Neutrophil (primary cell): ENCODE measurements at regions not wholly inside any gene's neighbourhood (a gene's known extent, or its start where the extent isn't known, plus 50 kb on each side); places are given as distances from the start of the nearest gene placed in this dataset.

Source experiments
- H3K27ac ChIP-seq: fragments of 200-600 bp; sonication (generic); 2 replicates; pipeline ENCODE4 v1.5.1; 2016; ENCODE audit warnings: mild to moderate bottlenecking, moderate library complexity
- H3K27me3 ChIP-seq: fragments of 200-600 bp; sonication (generic); 2 replicates; pipeline ENCODE4 v1.6.0; 2016; ENCODE audit warnings: mild to moderate bottlenecking
- H3K36me3 ChIP-seq: fragments of 200-600 bp; sonication (generic); 2 replicates; pipeline ENCODE4 v1.5.1; 2017
- H3K4me1 ChIP-seq, 2 experiments: fragments of 200-600 bp in 1 of 2; sonication (generic) in 1 of 2; 1 replicate in 1 of 2; 2 replicates in 1 of 2; pipeline versions ENCODE4 v1.5.1 to v1.6.1; 2013 to 2016; ENCODE audit warnings: low read depth in 1 of 2, low read length in 1 of 2, mild to moderate bottlenecking in 1 of 2, moderate library complexity in 1 of 2; ENCODE audit not compliant: control insufficient read depth in 1 of 2, insufficient read depth in 1 of 2
- H3K4me3 ChIP-seq, 2 experiments: fragments of 200-600 bp in 1 of 2; sonication (generic) in 1 of 2; 1 replicate in 1 of 2; 2 replicates in 1 of 2; pipeline ENCODE4 v1.5.1; 2013 to 2016; ENCODE audit warnings: low read depth in 1 of 2, low read length in 1 of 2, mild to moderate bottlenecking in 1 of 2, moderate library complexity in 1 of 2
- H3K9me3 ChIP-seq: fragments of 200-600 bp; sonication (generic); 2 replicates; pipeline ENCODE4 v1.5.1; 2016
- TF ChIP-seq, protein P1 (sequence below): fragments of 200-600 bp; sonication (generic); IDR thresholded peaks from 2 replicates; pipeline ENCODE4 v1.5.1; 2016; ENCODE audit warnings: antibody characterized with exemption

DNA sequence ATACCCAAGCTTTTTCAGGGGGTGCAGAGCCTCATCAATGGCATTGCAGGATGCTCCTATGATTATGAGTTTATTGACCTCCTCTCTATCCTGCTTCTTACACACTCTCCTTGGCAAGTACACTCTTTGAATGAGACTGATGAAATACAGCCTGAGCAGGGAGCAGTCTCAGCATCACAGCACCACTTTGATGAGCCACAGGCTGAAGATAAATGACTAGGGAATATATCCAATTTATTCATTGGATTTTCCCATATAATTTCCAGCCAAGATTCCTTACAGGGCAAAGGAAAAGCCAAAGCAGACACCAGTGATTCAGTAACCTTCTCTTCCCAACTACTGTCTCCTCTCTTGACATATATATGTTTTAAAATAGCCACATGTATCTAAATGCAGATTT lies 79.2 kb downstream of the CASP12 start:
- TF ChIP-seq, protein P1, sequence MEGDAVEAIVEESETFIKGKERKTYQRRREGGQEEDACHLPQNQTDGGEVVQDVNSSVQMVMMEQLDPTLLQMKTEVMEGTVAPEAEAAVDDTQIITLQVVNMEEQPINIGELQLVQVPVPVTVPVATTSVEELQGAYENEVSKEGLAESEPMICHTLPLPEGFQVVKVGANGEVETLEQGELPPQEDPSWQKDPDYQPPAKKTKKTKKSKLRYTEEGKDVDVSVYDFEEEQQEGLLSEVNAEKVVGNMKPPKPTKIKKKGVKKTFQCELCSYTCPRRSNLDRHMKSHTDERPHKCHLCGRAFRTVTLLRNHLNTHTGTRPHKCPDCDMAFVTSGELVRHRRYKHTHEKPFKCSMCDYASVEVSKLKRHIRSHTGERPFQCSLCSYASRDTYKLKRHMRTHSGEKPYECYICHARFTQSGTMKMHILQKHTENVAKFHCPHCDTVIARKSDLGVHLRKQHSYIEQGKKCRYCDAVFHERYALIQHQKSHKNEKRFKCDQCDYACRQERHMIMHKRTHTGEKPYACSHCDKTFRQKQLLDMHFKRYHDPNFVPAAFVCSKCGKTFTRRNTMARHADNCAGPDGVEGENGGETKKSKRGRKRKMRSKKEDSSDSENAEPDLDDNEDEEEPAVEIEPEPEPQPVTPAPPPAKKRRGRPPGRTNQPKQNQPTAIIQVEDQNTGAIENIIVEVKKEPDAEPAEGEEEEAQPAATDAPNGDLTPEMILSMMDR = no peak
- Histone ChIP-seq H3K9me3 (no peaks in the 10 kb centered on the region), H3K4me3 (no peak overlapping the region), H3K27ac (no peak overlapping the region), H3K27me3 (no peaks in the 10 kb centered on the region), H3K36me3 (no peaks in the 10 kb centered on the region), H3K4me1 (no peaks in the 10 kb centered on the region)

DNA sequence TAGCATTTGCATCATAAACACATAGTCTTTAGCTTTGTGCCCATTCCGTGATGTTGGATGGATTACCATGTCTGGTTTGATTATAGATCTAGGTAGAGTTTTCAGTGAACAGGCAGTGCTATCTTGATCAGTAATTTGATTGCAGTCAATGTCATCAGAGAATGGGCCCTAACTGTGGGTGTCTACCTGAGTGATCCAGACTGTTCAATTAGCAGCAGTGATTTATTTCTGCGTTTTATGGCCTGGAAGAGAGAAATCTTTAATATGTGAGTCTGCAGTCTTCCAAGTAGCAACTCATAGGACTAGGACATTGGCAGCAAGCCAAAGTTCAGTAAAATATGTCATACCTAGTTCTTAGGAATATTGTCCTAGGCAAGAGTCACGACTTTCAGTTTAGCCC lies 80.3 kb downstream of the CASP12 start:
- no peaks in the 10 kb centered on the region for H3K9me3 ChIP-seq
- H3K27ac ChIP-seq = no peak overlapping the region
- H3K27me3 ChIP-seq = no peaks in the 10 kb centered on the region
- H3K36me3 ChIP-seq = no peaks in the 10 kb centered on the region
- H3K4me3 ChIP-seq = no peak overlapping the region
- H3K4me1 ChIP-seq = no peaks in the 10 kb centered on the region
- TF ChIP-seq, protein P1 = no peak

DNA sequence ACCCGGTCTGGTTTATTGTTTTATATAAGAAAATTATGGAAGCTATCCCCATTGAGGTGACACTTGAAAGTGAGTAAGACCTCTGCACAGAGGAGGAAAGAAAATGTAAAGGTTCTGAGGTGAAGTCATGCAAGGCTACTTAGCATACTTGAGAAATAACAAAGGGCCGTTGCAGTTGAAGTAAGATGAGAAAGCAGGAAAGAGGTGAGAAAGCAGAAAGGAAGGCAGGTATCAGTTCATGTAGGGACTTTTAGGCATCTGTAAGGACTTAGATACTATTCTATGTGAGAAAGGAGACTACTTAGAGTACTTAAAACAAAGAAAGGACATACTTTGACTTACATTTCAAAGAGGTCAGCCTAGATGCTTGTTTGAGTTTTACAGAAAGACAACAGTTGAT lies 84.7 kb downstream of the CASP12 start:
- no peak overlapping the region for H3K4me3 ChIP-seq
- no peaks in the 10 kb centered on the region for H3K36me3 ChIP-seq
- H3K4me1 ChIP-seq = no peaks in the 10 kb centered on the region
- H3K27me3 ChIP-seq = no peaks in the 10 kb centered on the region
- H3K9me3 ChIP-seq = no peaks in the 10 kb centered on the region
- no peak overlapping the region for H3K27ac ChIP-seq
- TF ChIP-seq, protein P1 = no peak

DNA sequence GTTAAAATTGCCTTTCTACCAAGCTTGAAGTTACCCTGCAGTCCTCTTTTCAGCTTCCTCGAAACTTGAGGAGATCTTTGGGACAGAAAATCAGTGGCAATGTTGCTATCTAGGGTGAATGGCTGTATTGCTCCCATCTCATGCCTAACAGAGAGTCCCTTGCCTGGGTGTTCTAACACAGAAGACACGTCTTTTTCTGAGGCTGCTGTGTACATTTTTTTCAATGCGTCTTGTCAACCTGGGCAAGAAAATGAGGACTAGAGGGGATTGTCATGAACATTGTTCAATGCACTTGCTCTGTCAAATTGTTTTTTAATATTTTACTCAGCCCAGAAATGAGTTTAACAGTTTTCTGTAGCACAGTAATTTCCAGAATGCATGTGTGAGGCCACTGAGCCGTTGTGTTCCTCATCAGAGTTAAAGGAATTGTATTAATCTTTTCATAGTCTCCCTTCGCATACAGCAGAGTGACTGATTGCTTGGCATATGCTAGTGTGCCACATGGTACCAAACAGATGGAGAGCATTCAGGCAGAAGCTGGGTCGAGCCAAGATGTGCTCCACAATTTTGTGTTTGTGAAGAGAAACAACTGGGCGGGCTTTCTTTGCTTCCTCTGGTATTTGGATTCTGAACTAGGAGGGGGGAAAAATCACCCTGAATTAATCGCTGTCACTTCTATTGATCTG lies 86.0 kb downstream of the CASP12 start:
- H3K36me3 ChIP-seq = no peaks in the 10 kb centered on the region
- H3K27me3 ChIP-seq = no peaks in the 10 kb centered on the region
- no peak overlapping the region for H3K4me3 ChIP-seq
- no peaks in the 10 kb centered on the region for H3K4me1 ChIP-seq
- TF ChIP-seq, protein P1 = no peak
- no peak overlapping the region for H3K27ac ChIP-seq
- no peaks in the 10 kb centered on the region for H3K9me3 ChIP-seq

DNA sequence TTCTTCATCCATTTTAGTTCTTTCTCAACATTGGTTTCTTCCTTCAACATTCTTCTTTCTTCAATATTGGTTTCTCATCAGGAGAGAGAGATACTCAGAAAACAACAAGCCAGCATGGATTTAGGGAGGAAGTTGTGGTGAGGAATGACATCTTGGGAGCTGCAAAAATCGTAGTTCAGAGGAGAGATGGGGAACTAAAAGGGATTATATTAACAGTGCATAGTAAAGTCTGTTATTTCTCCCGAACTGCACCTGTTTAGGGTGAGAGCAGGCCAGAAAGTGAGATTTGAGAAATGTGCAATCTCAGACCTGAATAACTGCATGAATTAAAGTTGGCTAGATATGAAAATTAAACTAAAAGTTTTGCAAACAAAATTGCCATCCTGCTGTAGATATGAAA lies 94.5 kb downstream of the CASP12 start:
- Histone ChIP-seq H3K4me1 (peaks cover 0 to 4% of the 10 kb centered on the region in 2 experiments), H3K27me3 (no peaks in the 10 kb centered on the region)

More for the DNA sequence above, 94.5 kb downstream of the CASP12 start:
- H3K4me3 ChIP-seq = no peak overlapping the region
- H3K36me3 ChIP-seq = no peaks in the 10 kb centered on the region
- TF ChIP-seq, protein P1 = no peak
- H3K9me3 ChIP-seq = no peaks in the 10 kb centered on the region
- no peak overlapping the region for H3K27ac ChIP-seq
